ENCODE measurements at regions not wholly inside any gene's neighbourhood (a gene's known extent, or its start where the extent isn't known, plus 50 kb on each side); places are given as distances from the start of the nearest gene placed in this dataset.
"Not testable (repeated sequence)": the region's sequence is repeated elsewhere in the genome, so short reads cannot be mapped to it uniquely, and the experiment has no call there.

GRCh38 chr16:16618963-16619465, 240.1 kb downstream of the NPIPA7 start:
- not testable (repeated sequence) for DNase-seq (ENCODE audit: low spot score)

GRCh38 chr16:16624367-16624766, 245.4 kb downstream of the NPIPA7 start:
- DNase-seq (ENCODE audit: low spot score): not testable (repeated sequence)

- not testable (repeated sequence) for DNase-seq (ENCODE audit: low spot score)
These were observed 246.2 kb downstream of the NPIPA7 start for GRCh38 chr16:16625140-16625539.

GRCh38 chr16:16627865-16628264, 248.9 kb downstream of the NPIPA7 start:
- not testable (repeated sequence) for DNase-seq (ENCODE audit: low spot score)

GRCh38 chr16:16638231-16638630, 259.3 kb downstream of the NPIPA7 start:
- DNase-seq (ENCODE audit: low spot score): not testable (repeated sequence)

GRCh38 chr16:16638714-16639113, 259.8 kb downstream of the NPIPA7 start:
- DNase-seq (ENCODE audit: low spot score): not testable (repeated sequence)

- not testable (repeated sequence) for DNase-seq (ENCODE audit: low spot score)
These were observed 264.9 kb downstream of the NPIPA7 start for GRCh38 chr16:16643828-16644227.

- not testable (repeated sequence) for DNase-seq (ENCODE audit: low spot score)
These were observed 269.1 kb downstream of the NPIPA7 start for GRCh38 chr16:16648002-16648401.

- DNase-seq (ENCODE audit: low spot score): not testable (repeated sequence)
These were observed 293.4 kb downstream of the NPIPA7 start for GRCh38 chr16:16672180-16672812.

GRCh38 chr16:16674820-16675219, 295.9 kb downstream of the NPIPA7 start:
- DNase-seq (ENCODE audit: low spot score): not testable (repeated sequence)

GRCh38 chr16:16721849-16722248, 342.9 kb downstream of the NPIPA7 start:
- DNase-seq (ENCODE audit: low spot score): not testable (repeated sequence)

- not testable (repeated sequence) for DNase-seq (ENCODE audit: low spot score)
These were observed 343.7 kb downstream of the NPIPA7 start for GRCh38 chr16:16722666-16723065.

GRCh38 chr16:16723819-16724519, 345.0 kb downstream of the NPIPA7 start:
- not testable (repeated sequence) for DNase-seq (ENCODE audit: low spot score)

GRCh38 chr16:16727048-16727447, 348.1 kb downstream of the NPIPA7 start:
- not testable (repeated sequence) for DNase-seq (ENCODE audit: low spot score)

- DNase-seq (ENCODE audit: low spot score): not testable (repeated sequence)
These were observed 363.6 kb downstream of the NPIPA7 start for GRCh38 chr16:16742573-16742972.

- DNase-seq (ENCODE audit: low spot score): not testable (repeated sequence)
These were observed 376.2 kb downstream of the NPIPA7 start for GRCh38 chr16:16754992-16755667.

GRCh38 chr16:16763449-16763848, 384.5 kb downstream of the NPIPA7 start:
- DNase-seq (ENCODE audit: low spot score): no peak

- DNase-seq (ENCODE audit: low spot score): not testable (repeated sequence)
These were observed 391.8 kb downstream of the NPIPA7 start for GRCh38 chr16:16770717-16771116.

- no peak for DNase-seq (ENCODE audit: low spot score)
These were observed 395.4 kb downstream of the NPIPA7 start for GRCh38 chr16:16774389-16774788.

- no peak for DNase-seq (ENCODE audit: low spot score)
These were observed 399.4 kb downstream of the NPIPA7 start for GRCh38 chr16:16778332-16778731.

GRCh38 chr16:16780588-16780987, 401.6 kb downstream of the NPIPA7 start:
- DNase-seq (ENCODE audit: low spot score): no peak

- no peak for DNase-seq (ENCODE audit: low spot score)
These were observed 403.2 kb downstream of the NPIPA7 start for GRCh38 chr16:16782153-16782552.

GRCh38 chr16:16788004-16788403, 409.1 kb downstream of the NPIPA7 start:
- DNase-seq (ENCODE audit: low spot score): no peak

Data from putamen (tissue), 1 donor.